Neuronal stem cell (in vitro differentiated cells): ENCODE measurements at regions not wholly inside any gene's neighbourhood (a gene's known extent, or its start where the extent isn't known, plus 50 kb on each side); places are given as distances from the start of the nearest gene placed in this dataset.

Experiments used
- DNase-seq: peaks from one replicate; pipeline ENCODE4 v3.0.0-alpha.2; 2013; ENCODE audit warnings: low spot score
- H2AFZ ChIP-seq: one replicate; pipeline ENCODE4 v1.6.1; 2013; ENCODE audit warnings: mild to moderate bottlenecking, low read length, inconsistent platforms
- H2AK5ac ChIP-seq: 2 replicates; pipeline ENCODE4 v1.6.1; 2013; ENCODE audit warnings: low read depth, mild to moderate bottlenecking, inconsistent platforms, low read length, moderate library complexity, mixed read lengths
- H2BK120ac ChIP-seq: 2 replicates; pipeline ENCODE4 v1.6.1; 2013; ENCODE audit warnings: low read depth, mild to moderate bottlenecking, inconsistent platforms, low read length, moderate library complexity, mixed read lengths
- H2BK12ac ChIP-seq: one replicate; pipeline ENCODE4 v1.6.1; 2013; ENCODE audit warnings: low read length, inconsistent platforms
- H2BK15ac ChIP-seq: 2 replicates; pipeline ENCODE4 v1.6.1; 2013; ENCODE audit warnings: mild to moderate bottlenecking, low read length, inconsistent platforms, mixed read lengths
- H2BK5ac ChIP-seq: one replicate; pipeline ENCODE4 v1.6.1; 2013; ENCODE audit warnings: inconsistent platforms, mild to moderate bottlenecking, low read length, moderate library complexity
- H3K14ac ChIP-seq: one replicate; pipeline ENCODE4 v1.6.1; 2013; ENCODE audit warnings: low read length, inconsistent platforms
- H3K18ac ChIP-seq: 2 replicates; pipeline ENCODE4 v1.6.1; 2013; ENCODE audit warnings: low read length, inconsistent platforms
- H3K23ac ChIP-seq: 2 replicates; pipeline ENCODE4 v1.6.1; 2013; ENCODE audit warnings: low read depth, mild to moderate bottlenecking, mixed read lengths, low read length, inconsistent platforms; ENCODE audit not compliant: poor library complexity
- H3K27ac ChIP-seq: replicated peaks from 3 replicates; pipeline ENCODE4 v1.5.1; 2013; ENCODE audit warnings: low read length, inconsistent platforms
- H3K27me3 ChIP-seq, 3 experiments: 2 replicates each; pipeline ENCODE4 v1.6.1; 2013; ENCODE audit warnings: low read length in 3 of 3, mild to moderate bottlenecking in 2 of 3, inconsistent platforms in 1 of 3, low read depth in 1 of 3, mixed read lengths in 1 of 3, moderate library complexity in 1 of 3; ENCODE audit not compliant: control insufficient read depth in 3 of 3, insufficient read depth in 3 of 3
- H3K36me3 ChIP-seq, 2 donors: replicated peaks in 1 of 2; 2 replicates each; pipeline ENCODE4 v1.6.1; 2013; ENCODE audit warnings: low read length in 2 of 2; ENCODE audit not compliant: control insufficient read depth in 2 of 2, insufficient read depth in 2 of 2
- H3K4ac ChIP-seq: 2 replicates; pipeline ENCODE4 v1.6.1; 2013; ENCODE audit warnings: inconsistent platforms, mild to moderate bottlenecking, low read length, moderate library complexity
- H3K4me1 ChIP-seq, 2 donors: 1 replicate in 1 of 2; 2 replicates in 1 of 2; pipeline ENCODE4 v1.6.1; 2013; ENCODE audit warnings: low read length in 2 of 2, low read depth in 1 of 2; ENCODE audit not compliant: control insufficient read depth in 2 of 2, insufficient read depth in 1 of 2
- H3K4me2 ChIP-seq: one replicate; pipeline ENCODE4 v1.6.1; 2013; ENCODE audit warnings: mild to moderate bottlenecking, low read length, inconsistent platforms; ENCODE audit not compliant: insufficient read depth, poor library complexity, severe bottlenecking
- H3K4me3 ChIP-seq, 2 donors: 2 replicates each; pipeline ENCODE4 v1.5.1; 2013; ENCODE audit warnings: low read length in 2 of 2, mild to moderate bottlenecking in 2 of 2, inconsistent platforms in 1 of 2, moderate library complexity in 1 of 2
- H3K79me1 ChIP-seq: one replicate; pipeline ENCODE4 v1.6.1; 2013; ENCODE audit warnings: low read depth, mild to moderate bottlenecking, inconsistent platforms, low read length, moderate library complexity
- H3K9ac ChIP-seq: one replicate; pipeline ENCODE4 v1.6.1; 2013; ENCODE audit warnings: mild to moderate bottlenecking, low read depth, low read length, inconsistent platforms; ENCODE audit not compliant: poor library complexity
- H3K9me3 ChIP-seq, 2 donors: replicated peaks in 1 of 2; 2 replicates each; pipeline versions ENCODE3 to v1.6.1; 2013; ENCODE audit warnings: low read length in 2 of 2, mild to moderate bottlenecking in 2 of 2, inconsistent platforms in 1 of 2, low read depth in 1 of 2, mixed read lengths in 1 of 2, moderate library complexity in 1 of 2; ENCODE audit not compliant: control insufficient read depth in 2 of 2, insufficient read depth in 1 of 2
- H4K8ac ChIP-seq: one replicate; pipeline ENCODE4 v1.6.1; 2013; ENCODE audit warnings: low read depth, mild to moderate bottlenecking, inconsistent platforms, low read length, moderate library complexity
- H4K91ac ChIP-seq: one replicate; pipeline ENCODE4 v1.6.1; 2013; ENCODE audit warnings: low read length, low read depth, mild to moderate bottlenecking, inconsistent platforms; ENCODE audit not compliant: poor library complexity
- WGBS, 2 donors: extraction: QIAGEN DNeasy Blood & Tissue Kit; methylation state at CpG; one replicate each; pipeline ENCODE4 v1.1.7; 2013; ENCODE audit warnings: missing lambda C conversion rate in 2 of 2, mixed read lengths in 1 of 2; ENCODE audit not compliant: insufficient read length in 2 of 2, insufficient replicate concordance in 1 of 2; ENCODE audit errors: extremely low coverage in 2 of 2; 5-methylcytosine and 5-hydroxymethylcytosine counted together

- H3K79me1 ChIP-seq = no peaks in the 10 kb centered on the region
- no peak for DNase-seq
- no peak overlapping the region for H3K23ac ChIP-seq
- no peak overlapping the region for H3K14ac ChIP-seq
- no peak overlapping the region for H3K9ac ChIP-seq
- WGBS, 2 donors = no CpG with 5 or more reads among the region's 1 CpG
- H4K91ac ChIP-seq = no peak overlapping the region
- no peak overlapping the region for H2BK12ac ChIP-seq
- peaks cover 0 to 6% of the 10 kb centered on the region in 2 donors for H3K9me3 ChIP-seq
- no peak overlapping the region for H2BK15ac ChIP-seq
- H3K36me3 ChIP-seq = no peaks in the 10 kb centered on the region
- no peak overlapping the region for H3K4me2 ChIP-seq
- no peak overlapping the region for H4K8ac ChIP-seq
- no peak overlapping the region for H2BK5ac ChIP-seq
- H3K4me1 ChIP-seq = no peaks in the 10 kb centered on the region
- no peak overlapping the region for H3K18ac ChIP-seq
- no peak overlapping the region for H2BK120ac ChIP-seq
- H3K27ac ChIP-seq = no peak overlapping the region
- H3K4ac ChIP-seq = no peak overlapping the region
- H2AFZ ChIP-seq = no peak overlapping the region
- H2AK5ac ChIP-seq = no peak overlapping the region
- no peak overlapping the region for H3K4me3 ChIP-seq
- H3K27me3 ChIP-seq = no peaks in the 10 kb centered on the region
Observed at GRCh38 chr2:147589127-147589526, 255.7 kb upstream of the ACVR2A start.

- Histone ChIP-seq H2AK5ac (no peak overlapping the region), H3K14ac (no peak overlapping the region), H4K91ac (no peak overlapping the region), H3K27me3 (no peaks in the 10 kb centered on the region), H3K27ac (no peak overlapping the region), H3K9ac (no peak overlapping the region), H2AFZ (no peak overlapping the region), H2BK5ac (no peak overlapping the region), H3K4me1 (no peaks in the 10 kb centered on the region), H3K18ac (no peak overlapping the region), H2BK12ac (no peak overlapping the region), H3K23ac (no peak overlapping the region), H3K4me2 (no peak overlapping the region), H2BK15ac (no peak overlapping the region), H3K4ac (no peak overlapping the region), H3K79me1 (no peaks in the 10 kb centered on the region), H2BK120ac (no peak overlapping the region), H4K8ac (no peak overlapping the region), H3K4me3 (no peak overlapping the region), H3K9me3 (peaks cover 0 to 6% of the 10 kb centered on the region in 2 donors), H3K36me3 (no peaks in the 10 kb centered on the region)
- DNase-seq = no peak
- no CpG with 5 or more reads among the region's 2 CpGs for WGBS, 2 donors
Observed at GRCh38 chr2:147588191-147588590, 256.6 kb upstream of the ACVR2A start.

- no peak overlapping the region for H2AK5ac ChIP-seq
Observed at GRCh38 chr2:147578529-147578928, 266.3 kb upstream of the ACVR2A start.

GRCh38 chr2:147577998-147578380, 266.8 kb upstream of the ACVR2A start:
- Histone ChIP-seq H3K27ac (no peak overlapping the region), H3K9ac (no peak overlapping the region), H3K27me3 (no peaks in the 10 kb centered on the region), H3K18ac (no peak overlapping the region), H3K79me1 (no peaks in the 10 kb centered on the region), H2BK5ac (no peak overlapping the region), H3K4me2 (no peak overlapping the region), H3K4ac (no peak overlapping the region), H3K4me3 (no peak overlapping the region), H3K9me3 (no peaks in the 10 kb centered on the region), H3K4me1 (no peaks in the 10 kb centered on the region), H2AFZ (no peak overlapping the region), H2BK12ac (no peak overlapping the region), H2AK5ac (no peak overlapping the region), H3K36me3 (no peaks in the 10 kb centered on the region), H2BK120ac (no peak overlapping the region), H2BK15ac (no peak overlapping the region), H4K91ac (no peak overlapping the region), H4K8ac (no peak overlapping the region), H3K14ac (no peak overlapping the region), H3K23ac (no peak overlapping the region)
- no CpG with 5 or more reads among the region's 2 CpGs for WGBS, 2 donors
- DNase-seq = no peak

More at GRCh38 chr2:147578529-147578928, 266.3 kb upstream of the ACVR2A start:
- no peaks in the 10 kb centered on the region for H3K9me3 ChIP-seq
- H3K9ac ChIP-seq = no peak overlapping the region
- H3K79me1 ChIP-seq = no peaks in the 10 kb centered on the region
- H2AFZ ChIP-seq = no peak overlapping the region
- DNase-seq = no peak
- H3K4ac ChIP-seq = no peak overlapping the region
- no peak overlapping the region for H3K14ac ChIP-seq
- no peak overlapping the region for H3K4me2 ChIP-seq
- H3K27ac ChIP-seq = no peak overlapping the region
- H2BK5ac ChIP-seq = no peak overlapping the region
- no peak overlapping the region for H3K18ac ChIP-seq
- H3K27me3 ChIP-seq = no peaks in the 10 kb centered on the region
- H2BK15ac ChIP-seq = no peak overlapping the region
- no peak overlapping the region for H3K23ac ChIP-seq
- no peak overlapping the region for H3K4me3 ChIP-seq
- no peak overlapping the region for H4K91ac ChIP-seq
- no peak overlapping the region for H2BK120ac ChIP-seq
- H3K4me1 ChIP-seq = no peaks in the 10 kb centered on the region
- H2BK12ac ChIP-seq = no peak overlapping the region
- H3K36me3 ChIP-seq = no peaks in the 10 kb centered on the region
- H4K8ac ChIP-seq = no peak overlapping the region
- no CpG with 5 or more reads among the region's 3 CpGs for WGBS, 2 donors
